ENCODE measurements at regions not wholly inside any gene's neighbourhood (a gene's known extent, or its start where the extent isn't known, plus 50 kb on each side); places are given as distances from the start of the nearest gene placed in this dataset.

DNA sequence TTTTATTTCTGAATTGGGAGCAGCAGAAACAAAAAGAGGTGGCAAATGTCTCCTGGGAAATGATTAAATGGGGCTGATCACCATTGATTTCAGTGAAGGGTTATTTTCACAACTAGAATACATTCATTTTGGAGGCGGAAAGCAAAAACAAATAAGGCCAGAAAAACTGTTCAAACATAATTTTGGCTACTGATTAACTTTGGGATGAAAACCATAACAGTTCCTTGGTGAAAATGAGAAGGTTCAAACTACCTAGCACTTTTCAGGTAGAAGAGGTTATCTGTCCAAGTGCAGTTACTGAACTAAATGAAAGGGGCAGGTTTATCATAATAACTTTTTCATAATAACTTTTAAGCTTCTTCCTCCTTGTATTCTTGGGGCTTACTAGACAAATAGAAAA, 718.5 kb downstream of the CDH11 start:
- intact Hi-C loops (cut with DNase I) = no loop called here
- peaks cover 0 to 9% (median 6%) of the 10 kb centered on the region in 3 donors for H3K4me1 ChIP-seq
- ATAC-seq = peak in 3 of 4 donors; percentile 60 to 76 (median 75)
- no peaks in the 10 kb centered on the region for H3K27me3 ChIP-seq
- WGBS, 2 donors = 13 to 20% methylated on average over 1 of the region's 1 CpG
- no peak for FAIRE-seq
- H3K4me3 ChIP-seq = no peak overlapping the region
- no peaks in the 10 kb centered on the region for H3K36me3 ChIP-seq
- TF ChIP-seq, protein P1, sequence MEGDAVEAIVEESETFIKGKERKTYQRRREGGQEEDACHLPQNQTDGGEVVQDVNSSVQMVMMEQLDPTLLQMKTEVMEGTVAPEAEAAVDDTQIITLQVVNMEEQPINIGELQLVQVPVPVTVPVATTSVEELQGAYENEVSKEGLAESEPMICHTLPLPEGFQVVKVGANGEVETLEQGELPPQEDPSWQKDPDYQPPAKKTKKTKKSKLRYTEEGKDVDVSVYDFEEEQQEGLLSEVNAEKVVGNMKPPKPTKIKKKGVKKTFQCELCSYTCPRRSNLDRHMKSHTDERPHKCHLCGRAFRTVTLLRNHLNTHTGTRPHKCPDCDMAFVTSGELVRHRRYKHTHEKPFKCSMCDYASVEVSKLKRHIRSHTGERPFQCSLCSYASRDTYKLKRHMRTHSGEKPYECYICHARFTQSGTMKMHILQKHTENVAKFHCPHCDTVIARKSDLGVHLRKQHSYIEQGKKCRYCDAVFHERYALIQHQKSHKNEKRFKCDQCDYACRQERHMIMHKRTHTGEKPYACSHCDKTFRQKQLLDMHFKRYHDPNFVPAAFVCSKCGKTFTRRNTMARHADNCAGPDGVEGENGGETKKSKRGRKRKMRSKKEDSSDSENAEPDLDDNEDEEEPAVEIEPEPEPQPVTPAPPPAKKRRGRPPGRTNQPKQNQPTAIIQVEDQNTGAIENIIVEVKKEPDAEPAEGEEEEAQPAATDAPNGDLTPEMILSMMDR (IDR thresholded peaks at IDR 0.05) = no peak
- no peaks in the 10 kb centered on the region for H3K9me3 ChIP-seq
- H3K27ac ChIP-seq = no peak overlapping the region
- DNase-seq = no peak

DNA sequence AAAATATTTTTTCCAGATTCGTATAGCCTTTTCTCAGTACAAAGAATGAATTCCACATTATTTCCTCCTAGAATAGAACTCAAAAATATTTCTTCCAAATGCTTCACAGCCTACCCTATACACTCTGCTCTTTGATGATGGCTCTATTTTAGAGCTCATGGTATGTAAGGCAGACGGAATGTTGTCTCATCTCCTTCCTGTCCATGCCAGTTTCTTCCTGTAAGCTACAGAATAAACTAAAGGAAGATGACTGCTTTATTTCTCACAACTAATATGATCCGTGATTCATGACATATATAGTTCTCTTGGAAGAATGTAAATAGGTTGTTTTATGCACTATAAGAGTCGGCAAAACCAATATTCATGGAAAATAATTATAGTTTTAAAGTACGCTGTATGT, 723.1 kb downstream of the CDH11 start:
- H3K9me3 ChIP-seq = no peaks in the 10 kb centered on the region
- DNase-seq (no peak), ATAC-seq (no peak), FAIRE-seq (no peak)
- peaks cover 0 to 8% (median 6%) of the 10 kb centered on the region in 3 donors for H3K4me1 ChIP-seq
- TF ChIP-seq, protein P1 (IDR thresholded peaks at IDR 0.05) = no peak
- H3K27me3 ChIP-seq = no peaks in the 10 kb centered on the region
- intact Hi-C loops (cut with DNase I) = no loop called here
- H3K36me3 ChIP-seq = no peaks in the 10 kb centered on the region
- no peak overlapping the region for H3K27ac ChIP-seq
- H3K4me3 ChIP-seq = no peak overlapping the region
- WGBS, 2 donors = 78 to 83% methylated on average over 5 of the region's 5 CpGs

DNA sequence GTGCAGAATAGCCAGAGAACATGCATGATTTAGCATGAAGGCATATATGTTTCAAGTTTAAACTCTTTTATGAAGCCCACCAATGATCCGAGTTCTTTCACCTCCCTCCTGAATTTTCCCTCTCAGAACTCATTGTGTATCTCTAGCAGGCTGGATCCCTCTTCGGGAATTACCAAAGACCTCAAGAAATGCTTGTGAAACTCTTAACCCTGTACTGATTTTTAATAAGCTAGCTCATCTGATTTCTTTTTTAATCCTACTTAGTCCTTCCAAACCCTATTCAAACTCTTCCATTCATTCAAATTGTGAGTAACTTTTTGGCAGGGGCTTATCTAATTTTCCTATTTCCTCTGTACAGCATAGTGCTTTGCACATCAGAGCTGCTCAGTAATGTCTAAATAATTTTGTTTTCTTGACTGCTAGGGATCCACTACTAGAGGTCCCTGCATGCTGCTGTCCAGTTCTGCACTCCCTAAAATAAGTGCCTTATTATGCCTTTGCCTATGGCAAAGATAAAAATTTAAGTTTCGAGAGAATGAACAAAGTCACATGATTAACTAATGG, 723.8 kb downstream of the CDH11 start:
- no peak overlapping the region for H3K27ac ChIP-seq
- H3K4me3 ChIP-seq = no peak overlapping the region
- intact Hi-C loops (cut with DNase I) = no loop called here
- H3K27me3 ChIP-seq = no peaks in the 10 kb centered on the region
- FAIRE-seq (no peak), DNase-seq (no peak), ATAC-seq (peak in 2 of 4 donors; percentile 31 to 44)
- no peaks in the 10 kb centered on the region for H3K9me3 ChIP-seq
- H3K4me1 ChIP-seq = peaks cover 0 to 4% (median 0%) of the 10 kb centered on the region in 3 donors
- H3K36me3 ChIP-seq = no peaks in the 10 kb centered on the region
- TF ChIP-seq, protein P1 (IDR thresholded peaks at IDR 0.05) = no peak
- 65 to 74% methylated on average over 3 of the region's 3 CpGs for WGBS, 2 donors

DNA sequence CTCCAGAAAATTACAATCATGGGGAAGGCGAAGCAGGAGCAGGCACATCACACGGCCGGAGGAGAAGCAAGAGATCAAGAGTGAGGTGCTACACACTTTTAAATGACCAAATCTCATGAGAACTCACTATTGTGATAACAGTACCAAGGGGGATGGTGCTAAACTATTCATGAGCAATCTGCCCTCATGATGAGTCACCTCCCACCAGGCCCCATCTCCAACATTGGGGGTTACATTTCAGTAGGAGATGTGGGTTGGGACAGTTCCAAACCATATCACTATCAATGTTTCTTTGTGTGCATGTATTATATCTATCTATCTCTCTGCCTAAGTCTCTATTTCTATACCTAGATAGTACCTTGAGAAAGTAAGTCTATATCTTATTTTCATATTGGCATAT, 724.8 kb downstream of the CDH11 start:
- DNase-seq = no peak
- no peak overlapping the region for H3K27ac ChIP-seq
- 88 to 96% methylated on average over 3 of the region's 3 CpGs for WGBS, 2 donors
- ATAC-seq = no peak
- H3K9me3 ChIP-seq = no peaks in the 10 kb centered on the region
- no peak overlapping the region for H3K4me3 ChIP-seq
- no peaks in the 10 kb centered on the region for H3K27me3 ChIP-seq
- intact Hi-C loops (cut with DNase I) = no loop called here
- FAIRE-seq = no peak
- no peaks in the 10 kb centered on the region for H3K36me3 ChIP-seq
- TF ChIP-seq, protein P1 (IDR thresholded peaks at IDR 0.05) = no peak
- H3K4me1 ChIP-seq = no peaks in the 10 kb centered on the region

DNA sequence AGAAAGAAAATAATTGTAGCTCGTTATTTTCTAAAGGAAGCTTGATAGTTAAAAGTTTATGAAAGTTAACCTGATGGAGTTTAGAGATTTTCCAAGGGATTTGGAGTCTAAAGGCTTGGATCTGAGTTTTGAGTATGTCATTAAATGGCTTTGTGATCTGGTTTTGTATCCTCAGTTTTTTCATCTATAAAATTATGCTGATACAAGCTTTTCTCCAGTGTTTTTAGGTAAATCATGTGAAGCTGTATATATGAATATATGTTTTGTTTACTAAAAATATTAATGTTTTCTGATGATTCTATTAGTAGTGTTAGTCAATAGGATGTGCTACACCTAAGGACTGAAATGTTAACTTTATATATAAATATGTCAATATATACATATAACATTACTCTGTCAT, 727.8 kb downstream of the CDH11 start:
- TF ChIP-seq, protein P1 (IDR thresholded peaks at IDR 0.05) = no peak
- intact Hi-C loops (cut with DNase I) = no loop called here
- DNase-seq (no peak), FAIRE-seq (no peak), ATAC-seq (no peak)
- H3K36me3 ChIP-seq = no peaks in the 10 kb centered on the region
- no peak overlapping the region for H3K4me3 ChIP-seq
- 82 to 87% methylated on average over 1 of the region's 1 CpG for WGBS, 2 donors
- no peak overlapping the region for H3K27ac ChIP-seq
- no peaks in the 10 kb centered on the region for H3K9me3 ChIP-seq
- H3K27me3 ChIP-seq = no peaks in the 10 kb centered on the region
- peaks cover 0 to 7% (median 0%) of the 10 kb centered on the region in 3 donors for H3K4me1 ChIP-seq

Measured in pancreas (tissue), 10 donors.